Sigmoid colon (tissue), 6 donors: ENCODE measurements at regions not wholly inside any gene's neighbourhood (a gene's known extent, or its start where the extent isn't known, plus 50 kb on each side); places are given as distances from the start of the nearest gene placed in this dataset.

Source experiments
- DNase-seq: peaks from one replicate; pipeline ENCODE4 v3.0.0-alpha.2; 2019
- H3K27ac ChIP-seq, 4 donors: fragments of 200-600 bp; sonication (generic); one replicate each; pipeline ENCODE4 v1.5.1; 2016 to 2019; ENCODE audit warnings: mild to moderate bottlenecking in 1 of 4
- H3K27me3 ChIP-seq, 3 donors: fragments of 200-600 bp; sonication (generic); one replicate each; pipeline ENCODE4 v1.5.1; 2019; ENCODE audit warnings: mild to moderate bottlenecking in 1 of 3
- H3K36me3 ChIP-seq, 4 donors: fragments of 200-600 bp; sonication (generic); one replicate each; pipeline ENCODE4 v1.5.1; 2016 to 2019
- H3K4me1 ChIP-seq, 4 donors: fragments of 200-600 bp; sonication (generic); one replicate each; pipeline ENCODE4 v1.5.1; 2017 to 2019
- H3K4me3 ChIP-seq, 4 donors: fragments of 200-600 bp; sonication (generic); one replicate each; pipeline ENCODE4 v1.5.1; 2017 to 2019; ENCODE audit warnings: mild to moderate bottlenecking in 2 of 4, moderate library complexity in 1 of 4
- H3K9me3 ChIP-seq, 4 donors: fragments of 200-600 bp in 3 of 4; sonication (generic) in 3 of 4; one replicate each; pipeline versions ENCODE4 v1.5.1 to v1.6.1; 2013 to 2019
- CTCF ChIP-seq, 4 experiments: fragments of 450-650 bp in 3 of 4; fragments of 200-600 bp in 1 of 4; IDR thresholded peaks; one replicate each; pipeline ENCODE4 v1.5.1; 2016 to 2019; ENCODE audit warnings: antibody characterized with exemption in 4 of 4, mild to moderate bottlenecking in 3 of 4, moderate library complexity in 2 of 4
- EP300 ChIP-seq, 4 donors: sonication (generic); formaldehyde crosslinking; IDR thresholded peaks; one replicate each; pipeline ENCODE4 v1.6.1; 2017; ENCODE audit warnings: antibody characterized with exemption in 4 of 4
- POLR2A ChIP-seq, 2 donors: fragments of 450-650 bp; IDR thresholded peaks; one replicate each; pipeline ENCODE4 v1.6.1; 2016; ENCODE audit warnings: antibody characterized with exemption in 2 of 2, mild to moderate bottlenecking in 2 of 2, moderate library complexity in 2 of 2
- POLR2AphosphoS5 ChIP-seq, 4 donors: sonication (generic); formaldehyde crosslinking; IDR thresholded peaks; one replicate each; pipeline ENCODE4 v1.6.1; 2017; ENCODE audit warnings: antibody characterized with exemption in 4 of 4
- WGBS, 2 donors: extraction: QIAGEN DNeasy Blood & Tissue Kit; methylation state at CpG; one replicate each; pipeline ENCODE4 v1.1.7; 2013; 5-methylcytosine and 5-hydroxymethylcytosine counted together
- intact Hi-C: fragments of 100-400 bp; cut with DNase I; formaldehyde crosslinking; loops from one replicate; pipeline ENCODE4 v1.15.1; 2023
- donor health status: healthy with polysubstance abuse.
- donor health status: healthy.

- TF ChIP-seq EP300 (IDR thresholded peaks at IDR 0.05) (no peak), CTCF (IDR thresholded peaks at IDR 0.05) (no peak), POLR2AphosphoS5 (IDR thresholded peaks at IDR 0.05) (no peak), POLR2A (IDR thresholded peaks at IDR 0.05) (no peak)
- Histone ChIP-seq H3K4me3 (no peak overlapping the region), H3K36me3 (no peaks in the 10 kb centered on the region), H3K4me1 (no peaks in the 10 kb centered on the region), H3K27ac (no peak overlapping the region), H3K9me3 (no peaks in the 10 kb centered on the region), H3K27me3 (no peaks in the 10 kb centered on the region)
- 89 to 90% methylated on average over 6 of the region's 6 CpGs for WGBS, 2 donors
- no peak for DNase-seq
- intact Hi-C loops, result no loop called here
Observed at GRCh38 chr2:196437626-196438025, 201.9 kb upstream of the CCDC150 start.

GRCh38 chr2:196439760-196440159 lies 199.8 kb upstream of the CCDC150 start:
- H3K4me1 ChIP-seq, result no peaks in the 10 kb centered on the region
- 87% methylated on average over 4 of the region's 4 CpGs for WGBS, 2 donors
- intact Hi-C loops, result no loop called here
- no peaks in the 10 kb centered on the region for H3K36me3 ChIP-seq
- no peak for DNase-seq
- H3K27me3 ChIP-seq, result no peaks in the 10 kb centered on the region
- no peak overlapping the region for H3K27ac ChIP-seq
- no peak overlapping the region for H3K4me3 ChIP-seq
- TF ChIP-seq POLR2A (IDR thresholded peaks at IDR 0.05) (no peak), POLR2AphosphoS5 (IDR thresholded peaks at IDR 0.05) (no peak), EP300 (IDR thresholded peaks at IDR 0.05) (no peak), CTCF (IDR thresholded peaks at IDR 0.05) (no peak)
- H3K9me3 ChIP-seq, result no peaks in the 10 kb centered on the region

- Histone ChIP-seq H3K4me3 (no peak overlapping the region), H3K4me1 (no peaks in the 10 kb centered on the region), H3K9me3 (no peaks in the 10 kb centered on the region), H3K36me3 (no peaks in the 10 kb centered on the region), H3K27me3 (no peaks in the 10 kb centered on the region), H3K27ac (no peak overlapping the region)
- WGBS, 2 donors, result 87 to 90% methylated on average over 4 of the region's 4 CpGs
- intact Hi-C loops, result no loop called here
- no peak for DNase-seq
- TF ChIP-seq CTCF (IDR thresholded peaks at IDR 0.05) (no peak), EP300 (IDR thresholded peaks at IDR 0.05) (no peak), POLR2AphosphoS5 (IDR thresholded peaks at IDR 0.05) (no peak), POLR2A (IDR thresholded peaks at IDR 0.05) (no peak)
Observed at GRCh38 chr2:196440413-196440812, 199.1 kb upstream of the CCDC150 start.

- WGBS, 2 donors, result 70 to 75% methylated on average over 2 of the region's 2 CpGs
- DNase-seq, result no peak
- Histone ChIP-seq H3K4me1 (no peaks in the 10 kb centered on the region), H3K27me3 (no peaks in the 10 kb centered on the region), H3K9me3 (no peaks in the 10 kb centered on the region), H3K4me3 (no peak overlapping the region), H3K36me3 (no peaks in the 10 kb centered on the region), H3K27ac (no peak overlapping the region)
- intact Hi-C loops, result no loop called here
- TF ChIP-seq POLR2AphosphoS5 (IDR thresholded peaks at IDR 0.05) (no peak), CTCF (IDR thresholded peaks at IDR 0.05) (no peak), POLR2A (IDR thresholded peaks at IDR 0.05) (no peak), EP300 (IDR thresholded peaks at IDR 0.05) (no peak)
Observed at GRCh38 chr2:196441527-196441926, 198.0 kb upstream of the CCDC150 start.

GRCh38 chr2:196442211-196442610 lies 197.3 kb upstream of the CCDC150 start:
- no peak overlapping the region for H3K27ac ChIP-seq
- H3K36me3 ChIP-seq, result no peaks in the 10 kb centered on the region
- no peak for TF ChIP-seq POLR2AphosphoS5 (IDR thresholded peaks at IDR 0.05)
- no peak for TF ChIP-seq POLR2A (IDR thresholded peaks at IDR 0.05)
- TF ChIP-seq EP300 (IDR thresholded peaks at IDR 0.05), result no peak
- TF ChIP-seq CTCF (IDR thresholded peaks at IDR 0.05), result no peak
- H3K4me1 ChIP-seq, result no peaks in the 10 kb centered on the region
- H3K4me3 ChIP-seq, result no peak overlapping the region
- DNase-seq, result no peak
- H3K27me3 ChIP-seq, result no peaks in the 10 kb centered on the region
- H3K9me3 ChIP-seq, result no peaks in the 10 kb centered on the region
- intact Hi-C loops, result no loop called here
